K562 (cell line): ENCODE measurements at regions not wholly inside any gene's neighbourhood (a gene's known extent, or its start where the extent isn't known, plus 50 kb on each side); places are given as distances from the start of the nearest gene placed in this dataset.

Experiments
- ARID1B ChIP-seq: fragments of 450-650 bp; IDR thresholded peaks from 2 replicates; pipeline ENCODE4 v1.6.1; 2016; ENCODE audit warnings: antibody characterized with exemption, mild to moderate bottlenecking, inconsistent platforms
- BCOR ChIP-seq: fragments of 450-650 bp; IDR thresholded peaks from 2 replicates; pipeline ENCODE4 v1.6.1; 2016
- CREM ChIP-seq: IDR thresholded peaks from 2 replicates; pipeline ENCODE4 v1.6.1; 2014; ENCODE audit warnings: antibody characterized with exemption, low read depth
- GATAD2A ChIP-seq: fragments of 450-650 bp; IDR thresholded peaks from 2 replicates; pipeline ENCODE4 v1.6.1; 2017
- MEF2A ChIP-seq: IDR thresholded peaks from 2 replicates; pipeline ENCODE4 v1.6.1; 2011; ENCODE audit warnings: low read depth, mild to moderate bottlenecking, low read length, moderate library complexity; ENCODE audit not compliant: control insufficient read depth
- OTX1 ChIP-seq: fragments of 450-650 bp; formaldehyde crosslinking; IDR thresholded peaks from 2 replicates; pipeline ENCODE4 v1.4.0; 2022; ENCODE audit warnings: mild to moderate bottlenecking
- PCBP2 ChIP-seq: fragments of 200-400 bp; formaldehyde crosslinking; IDR thresholded peaks from 2 replicates; pipeline ENCODE4 v1.6.1; 2018; ENCODE audit warnings: low read length, low read depth, mild to moderate bottlenecking, moderate library complexity; ENCODE audit not compliant: poor library complexity, severe bottlenecking
- RAD51 ChIP-seq: fragments of 450-650 bp; IDR thresholded peaks from 2 replicates; pipeline ENCODE4 v1.7.1; 2016; ENCODE audit warnings: low read depth, mild to moderate bottlenecking, borderline replicate concordance
- SRSF1 ChIP-seq: fragments of 200-400 bp; formaldehyde crosslinking; IDR thresholded peaks from 2 replicates; pipeline ENCODE4 v1.6.1; 2017; ENCODE audit warnings: mild to moderate bottlenecking, low read depth, low read length, moderate library complexity
- TAF7 ChIP-seq: fragments of 450-650 bp; IDR thresholded peaks from 2 replicates; pipeline ENCODE4 v1.6.1; 2016; ENCODE audit warnings: missing genetic modification characterization, missing compliant biosample characterization
- TSC22D4 ChIP-seq: fragments of 450-650 bp; IDR thresholded peaks from 2 replicates; pipeline ENCODE4 v1.6.1; 2016; ENCODE audit warnings: missing genetic modification characterization, missing biosample characterization, control low read depth
- XRCC4 ChIP-seq: IDR thresholded peaks from one replicate; pipeline ENCODE4 v1.6.1; 2011; ENCODE audit not compliant: insufficient read depth, insufficient read length; ENCODE audit errors: extremely low read depth
- ZC3H4 ChIP-seq: sonication (generic); formaldehyde crosslinking; IDR thresholded peaks from 2 replicates; pipeline ENCODE4 v1.9.0; 2021; ENCODE audit warnings: missing genetic modification reagents, borderline replicate concordance
- ZFP1 ChIP-seq: fragments of 450-650 bp; formaldehyde crosslinking; IDR thresholded peaks from 2 replicates; pipeline ENCODE4 v1.4.0; 2020; ENCODE audit warnings: mild to moderate bottlenecking, mixed read lengths
- ZFPM2 ChIP-seq: fragments of 250-450 bp; sonication (Bioruptor Pico); IDR thresholded peaks from 2 replicates; pipeline ENCODE4 v1.5.1; 2022; ENCODE audit warnings: mild to moderate bottlenecking
- ZNF174 ChIP-seq: fragments of 250-450 bp; sonication (Bioruptor Pico); IDR thresholded peaks from 2 replicates; pipeline ENCODE4 v1.4.0; 2020; ENCODE audit warnings: mild to moderate bottlenecking
- ZNF384 ChIP-seq: IDR thresholded peaks from 2 replicates; pipeline ENCODE4 v1.6.1; 2012; ENCODE audit warnings: low read depth, low read length, improper control_type of control experiment
- ZNF41 ChIP-seq: fragments of 250-450 bp; sonication (Bioruptor Pico); conservative IDR thresholded peaks from 2 replicates; pipeline ENCODE4 v1.4.0; 2020; ENCODE audit warnings: mild to moderate bottlenecking
- ZNF431 ChIP-seq: sonication (generic); formaldehyde crosslinking; IDR thresholded peaks from 2 replicates; pipeline ENCODE4 v1.8.0; 2022; ENCODE audit warnings: mild to moderate bottlenecking, missing genetic modification reagents
- ZNF507 ChIP-seq: conservative IDR thresholded peaks from 2 replicates; pipeline ENCODE4 v1.6.1; 2017; ENCODE audit warnings: missing genetic modification characterization, missing compliant biosample characterization
- ZNF76 ChIP-seq: fragments of 250-450 bp; sonication (Bioruptor Pico); IDR thresholded peaks from 2 replicates; pipeline ENCODE4 v1.4.0; 2020; ENCODE audit warnings: mild to moderate bottlenecking, moderate library complexity, borderline replicate concordance
- TF ChIP-seq, protein P1 (sequence below): fragments of 450-650 bp; formaldehyde crosslinking; IDR thresholded peaks from 2 replicates; pipeline ENCODE4 v1.4.0; 2022; ENCODE audit warnings: mild to moderate bottlenecking, moderate library complexity
- TF ChIP-seq, protein P2 (sequence below): fragments of 150-350 bp; conservative IDR thresholded peaks from 2 replicates; pipeline ENCODE4 v1.6.1; 2014; ENCODE audit warnings: low read length
- TF ChIP-seq, protein P3 (sequence below): fragments of 150-350 bp; IDR thresholded peaks from 2 replicates; pipeline ENCODE4 v1.6.1; 2014; ENCODE audit warnings: low read depth, mild to moderate bottlenecking, low read length, borderline replicate concordance

DNA sequence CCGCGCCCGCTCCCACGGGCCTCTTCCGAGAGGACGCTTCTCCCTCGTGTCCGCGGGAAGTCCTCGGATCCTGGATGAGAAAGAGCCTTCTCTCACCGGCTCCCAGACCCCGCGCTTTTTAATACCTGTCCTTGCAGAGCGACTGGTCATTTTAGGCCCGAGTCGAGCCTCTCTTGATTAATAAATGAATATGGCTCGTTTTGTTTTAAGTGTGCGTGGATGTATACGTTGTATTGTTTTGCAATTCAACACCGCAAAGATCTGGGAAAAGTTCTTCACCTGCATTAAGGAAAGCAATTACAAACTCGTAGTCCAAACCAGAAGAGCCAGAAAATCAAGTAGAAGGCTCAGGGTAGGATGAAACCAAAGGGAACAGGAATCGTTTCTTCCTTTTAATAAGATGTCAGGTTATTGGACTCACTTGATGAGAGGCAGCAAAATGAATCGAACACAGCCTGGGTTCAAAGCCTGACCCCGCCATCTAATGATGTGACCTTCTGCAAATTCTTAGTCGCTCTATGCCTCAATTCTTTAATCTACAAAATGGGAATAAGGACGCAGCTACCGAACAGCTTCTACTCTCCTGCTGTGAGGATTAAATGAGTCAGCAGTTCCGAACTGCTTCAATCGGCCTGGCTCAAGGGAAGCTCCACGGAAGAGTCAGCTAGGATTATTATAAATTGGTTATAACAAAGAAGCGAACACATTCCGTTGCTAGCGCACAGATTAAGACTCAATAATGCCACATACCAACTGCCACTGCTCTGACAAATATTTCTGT, 277.8 kb upstream of the NEBL start (continued):
- TF ChIP-seq ZC3H4 = no peak
- TF ChIP-seq, protein P1, sequence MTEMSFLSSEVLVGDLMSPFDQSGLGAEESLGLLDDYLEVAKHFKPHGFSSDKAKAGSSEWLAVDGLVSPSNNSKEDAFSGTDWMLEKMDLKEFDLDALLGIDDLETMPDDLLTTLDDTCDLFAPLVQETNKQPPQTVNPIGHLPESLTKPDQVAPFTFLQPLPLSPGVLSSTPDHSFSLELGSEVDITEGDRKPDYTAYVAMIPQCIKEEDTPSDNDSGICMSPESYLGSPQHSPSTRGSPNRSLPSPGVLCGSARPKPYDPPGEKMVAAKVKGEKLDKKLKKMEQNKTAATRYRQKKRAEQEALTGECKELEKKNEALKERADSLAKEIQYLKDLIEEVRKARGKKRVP = no peak
- no peak for TF ChIP-seq XRCC4
- TF ChIP-seq ARID1B = peak; percentile 37
- no peak for TF ChIP-seq ZNF507 (tag)
- no peak for TF ChIP-seq ZNF384
- no peak for TF ChIP-seq OTX1 (CRISPR knock-in tag)
- TF ChIP-seq, protein P2, sequence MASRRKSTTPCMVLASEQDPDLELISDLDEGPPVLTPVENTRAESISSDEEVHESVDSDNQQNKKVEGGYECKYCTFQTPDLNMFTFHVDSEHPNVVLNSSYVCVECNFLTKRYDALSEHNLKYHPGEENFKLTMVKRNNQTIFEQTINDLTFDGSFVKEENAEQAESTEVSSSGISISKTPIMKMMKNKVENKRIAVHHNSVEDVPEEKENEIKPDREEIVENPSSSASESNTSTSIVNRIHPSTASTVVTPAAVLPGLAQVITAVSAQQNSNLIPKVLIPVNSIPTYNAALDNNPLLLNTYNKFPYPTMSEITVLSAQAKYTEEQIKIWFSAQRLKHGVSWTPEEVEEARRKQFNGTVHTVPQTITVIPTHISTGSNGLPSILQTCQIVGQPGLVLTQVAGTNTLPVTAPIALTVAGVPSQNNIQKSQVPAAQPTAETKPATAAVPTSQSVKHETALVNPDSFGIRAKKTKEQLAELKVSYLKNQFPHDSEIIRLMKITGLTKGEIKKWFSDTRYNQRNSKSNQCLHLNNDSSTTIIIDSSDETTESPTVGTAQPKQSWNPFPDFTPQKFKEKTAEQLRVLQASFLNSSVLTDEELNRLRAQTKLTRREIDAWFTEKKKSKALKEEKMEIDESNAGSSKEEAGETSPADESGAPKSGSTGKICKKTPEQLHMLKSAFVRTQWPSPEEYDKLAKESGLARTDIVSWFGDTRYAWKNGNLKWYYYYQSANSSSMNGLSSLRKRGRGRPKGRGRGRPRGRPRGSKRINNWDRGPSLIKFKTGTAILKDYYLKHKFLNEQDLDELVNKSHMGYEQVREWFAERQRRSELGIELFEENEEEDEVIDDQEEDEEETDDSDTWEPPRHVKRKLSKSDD = no peak
- TF ChIP-seq TAF7 (tag) = peak; percentile 73; the same call in 1 of the 2 replicates
- no peak for TF ChIP-seq ZNF174
- TF ChIP-seq SRSF1 = no peak
- no peak for TF ChIP-seq ZFPM2 (CRISPR knock-in tag)
- no peak for TF ChIP-seq ZNF41 (CRISPR knock-in tag)
- peak; percentile 93 for TF ChIP-seq BCOR
- no peak for TF ChIP-seq GATAD2A
- TF ChIP-seq ZFP1 (CRISPR knock-in tag) = no peak
- no peak for TF ChIP-seq ZNF431
- no peak for TF ChIP-seq MEF2A
- TF ChIP-seq, protein P3, sequence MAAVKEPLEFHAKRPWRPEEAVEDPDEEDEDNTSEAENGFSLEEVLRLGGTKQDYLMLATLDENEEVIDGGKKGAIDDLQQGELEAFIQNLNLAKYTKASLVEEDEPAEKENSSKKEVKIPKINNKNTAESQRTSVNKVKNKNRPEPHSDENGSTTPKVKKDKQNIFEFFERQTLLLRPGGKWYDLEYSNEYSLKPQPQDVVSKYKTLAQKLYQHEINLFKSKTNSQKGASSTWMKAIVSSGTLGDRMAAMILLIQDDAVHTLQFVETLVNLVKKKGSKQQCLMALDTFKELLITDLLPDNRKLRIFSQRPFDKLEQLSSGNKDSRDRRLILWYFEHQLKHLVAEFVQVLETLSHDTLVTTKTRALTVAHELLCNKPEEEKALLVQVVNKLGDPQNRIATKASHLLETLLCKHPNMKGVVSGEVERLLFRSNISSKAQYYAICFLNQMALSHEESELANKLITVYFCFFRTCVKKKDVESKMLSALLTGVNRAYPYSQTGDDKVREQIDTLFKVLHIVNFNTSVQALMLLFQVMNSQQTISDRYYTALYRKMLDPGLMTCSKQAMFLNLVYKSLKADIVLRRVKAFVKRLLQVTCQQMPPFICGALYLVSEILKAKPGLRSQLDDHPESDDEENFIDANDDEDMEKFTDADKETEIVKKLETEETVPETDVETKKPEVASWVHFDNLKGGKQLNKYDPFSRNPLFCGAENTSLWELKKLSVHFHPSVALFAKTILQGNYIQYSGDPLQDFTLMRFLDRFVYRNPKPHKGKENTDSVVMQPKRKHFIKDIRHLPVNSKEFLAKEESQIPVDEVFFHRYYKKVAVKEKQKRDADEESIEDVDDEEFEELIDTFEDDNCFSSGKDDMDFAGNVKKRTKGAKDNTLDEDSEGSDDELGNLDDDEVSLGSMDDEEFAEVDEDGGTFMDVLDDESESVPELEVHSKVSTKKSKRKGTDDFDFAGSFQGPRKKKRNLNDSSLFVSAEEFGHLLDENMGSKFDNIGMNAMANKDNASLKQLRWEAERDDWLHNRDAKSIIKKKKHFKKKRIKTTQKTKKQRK = no peak
- no peak for TF ChIP-seq CREM
- no peak for TF ChIP-seq RAD51
- no peak for TF ChIP-seq PCBP2
- no peak for TF ChIP-seq TSC22D4
- no peak for TF ChIP-seq ZNF76 (CRISPR knock-in tag)
